Nephron (organoid): ENCODE measurements at regions not wholly inside any gene's neighbourhood (a gene's known extent, or its start where the extent isn't known, plus 50 kb on each side); places are given as distances from the start of the nearest gene placed in this dataset.

ENCODE experiments used
- H3K27ac Mint-ChIP-seq, 3 experiments: 2 replicates each; pipeline ENCODE4 v1.8.0; 2020; ENCODE audit warnings: mixed read lengths in 3 of 3, mild to moderate bottlenecking in 2 of 3, moderate library complexity in 1 of 3
- H3K27me3 Mint-ChIP-seq: 2 replicates; pipeline ENCODE4 v1.8.0; 2021; ENCODE audit warnings: low read depth, mild to moderate bottlenecking, moderate library complexity, mixed read lengths
- H3K36me3 Mint-ChIP-seq: 2 replicates; pipeline ENCODE4 v1.8.0; 2020; ENCODE audit warnings: low read depth, mixed read lengths
- H3K4me1 Mint-ChIP-seq: 2 replicates; pipeline ENCODE4 v1.8.0; 2020; ENCODE audit warnings: mixed read lengths
- H3K4me3 Mint-ChIP-seq, 3 experiments: 2 replicates each; pipeline ENCODE4 v1.8.0; 2020; ENCODE audit warnings: mild to moderate bottlenecking in 3 of 3, mixed read lengths in 3 of 3, moderate library complexity in 2 of 3
- H3K9me3 Mint-ChIP-seq: 2 replicates; pipeline ENCODE4 v1.8.0; 2020; ENCODE audit warnings: mixed read lengths
- TF ChIP-seq, protein P1 (sequence below), 3 experiments: fragments of 200-600 bp; sonication (generic); IDR thresholded peaks; one replicate each; pipeline ENCODE4 v1.5.0; 2021; ENCODE audit warnings: antibody characterized with exemption in 3 of 3; ENCODE audit not compliant: unreplicated experiment in 3 of 3

DNA sequence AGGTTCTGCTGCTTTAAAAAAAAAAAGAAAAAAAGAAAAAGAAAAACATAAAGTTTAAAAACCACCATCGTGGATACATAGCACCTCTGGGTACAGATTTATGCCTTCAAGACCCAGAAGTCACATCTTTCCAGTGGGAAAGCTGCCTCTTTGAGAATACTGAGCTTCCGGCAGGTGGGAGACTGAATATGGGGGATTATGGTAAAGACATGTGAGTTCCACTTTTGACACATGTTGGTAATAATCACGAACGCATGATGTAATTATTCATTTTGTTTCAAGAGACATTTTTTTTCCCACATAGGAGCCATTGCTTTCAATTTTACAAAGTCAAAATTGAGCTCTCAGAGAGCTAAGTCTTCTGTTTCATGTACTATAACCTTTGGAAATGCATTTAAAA, 229.7 kb upstream of the CDH5 start:
- Mint-ChIP-seq H3K9me3 (no peaks in the 10 kb centered on the region), H3K36me3 (no peaks in the 10 kb centered on the region), H3K27me3 (peaks cover 11% of the 10 kb centered on the region), H3K27ac (peak overlapping the region; percentile 23 to 95 (median 63)), H3K4me1 (peaks cover 70% of the 10 kb centered on the region), H3K4me3 (no peak overlapping the region)
- TF ChIP-seq, protein P1, sequence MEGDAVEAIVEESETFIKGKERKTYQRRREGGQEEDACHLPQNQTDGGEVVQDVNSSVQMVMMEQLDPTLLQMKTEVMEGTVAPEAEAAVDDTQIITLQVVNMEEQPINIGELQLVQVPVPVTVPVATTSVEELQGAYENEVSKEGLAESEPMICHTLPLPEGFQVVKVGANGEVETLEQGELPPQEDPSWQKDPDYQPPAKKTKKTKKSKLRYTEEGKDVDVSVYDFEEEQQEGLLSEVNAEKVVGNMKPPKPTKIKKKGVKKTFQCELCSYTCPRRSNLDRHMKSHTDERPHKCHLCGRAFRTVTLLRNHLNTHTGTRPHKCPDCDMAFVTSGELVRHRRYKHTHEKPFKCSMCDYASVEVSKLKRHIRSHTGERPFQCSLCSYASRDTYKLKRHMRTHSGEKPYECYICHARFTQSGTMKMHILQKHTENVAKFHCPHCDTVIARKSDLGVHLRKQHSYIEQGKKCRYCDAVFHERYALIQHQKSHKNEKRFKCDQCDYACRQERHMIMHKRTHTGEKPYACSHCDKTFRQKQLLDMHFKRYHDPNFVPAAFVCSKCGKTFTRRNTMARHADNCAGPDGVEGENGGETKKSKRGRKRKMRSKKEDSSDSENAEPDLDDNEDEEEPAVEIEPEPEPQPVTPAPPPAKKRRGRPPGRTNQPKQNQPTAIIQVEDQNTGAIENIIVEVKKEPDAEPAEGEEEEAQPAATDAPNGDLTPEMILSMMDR (IDR thresholded peaks at IDR 0.05; ENCODE audit: unreplicated experiment in 3 of 3): no peak

DNA sequence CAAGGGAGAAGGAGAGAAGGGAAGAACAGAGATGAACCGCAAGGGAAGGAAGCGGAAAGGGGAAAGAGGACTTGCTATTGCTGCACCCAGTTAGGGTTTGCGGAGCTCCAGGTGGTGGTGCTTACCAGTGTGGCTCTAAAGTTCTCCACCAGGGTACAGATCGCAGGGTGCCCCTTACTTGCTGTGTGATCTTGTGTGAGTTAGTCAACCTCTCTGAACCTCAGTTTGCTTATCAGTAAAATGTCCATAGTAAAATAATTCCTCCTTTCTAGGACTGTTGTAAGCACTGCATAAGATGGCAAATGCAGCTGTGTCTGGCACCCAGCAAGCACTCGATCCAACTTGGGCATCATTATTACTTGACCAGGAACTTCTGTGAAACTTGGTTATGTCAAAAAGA, 230.7 kb upstream of the CDH5 start:
- Mint-ChIP-seq H3K36me3 (no peaks in the 10 kb centered on the region), H3K4me3 (no peak overlapping the region), H3K27ac (peak overlapping the region; percentile 74 to 95 (median 83)), H3K4me1 (peaks cover 66% of the 10 kb centered on the region), H3K27me3 (peaks cover 11% of the 10 kb centered on the region), H3K9me3 (no peaks in the 10 kb centered on the region)
- TF ChIP-seq, protein P1 (IDR thresholded peaks at IDR 0.05; ENCODE audit: unreplicated experiment in 3 of 3): no peak

DNA sequence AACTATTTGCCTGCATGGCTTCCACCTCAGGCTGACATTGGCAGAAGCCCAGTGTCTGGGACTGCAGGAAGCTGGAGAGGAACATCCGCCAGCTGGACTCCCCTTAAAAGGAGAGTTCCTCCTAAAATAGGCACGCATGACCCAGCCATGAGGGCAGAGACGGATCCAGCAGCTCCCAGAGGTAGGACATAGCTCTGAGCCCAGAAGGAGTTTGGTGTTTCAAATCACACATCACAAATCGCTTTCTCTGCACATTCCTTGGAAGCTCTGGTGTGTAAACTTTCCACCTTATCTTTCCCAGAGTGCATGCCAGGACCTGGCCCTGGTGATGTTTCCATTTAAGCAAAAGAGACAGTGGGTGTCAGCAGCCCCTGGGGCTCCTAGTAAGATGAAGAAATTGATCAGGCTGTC, 231.1 kb upstream of the CDH5 start:
- H3K4me3 Mint-ChIP-seq: no peak overlapping the region
- H3K27ac Mint-ChIP-seq: peak overlapping the region; percentile 74 to 95 (median 83)
- peaks cover 62% of the 10 kb centered on the region for H3K4me1 Mint-ChIP-seq
- H3K9me3 Mint-ChIP-seq: no peaks in the 10 kb centered on the region
- TF ChIP-seq, protein P1 (IDR thresholded peaks at IDR 0.05; ENCODE audit: unreplicated experiment in 3 of 3): no peak
- no peaks in the 10 kb centered on the region for H3K36me3 Mint-ChIP-seq
- H3K27me3 Mint-ChIP-seq: peaks cover 8% of the 10 kb centered on the region

DNA sequence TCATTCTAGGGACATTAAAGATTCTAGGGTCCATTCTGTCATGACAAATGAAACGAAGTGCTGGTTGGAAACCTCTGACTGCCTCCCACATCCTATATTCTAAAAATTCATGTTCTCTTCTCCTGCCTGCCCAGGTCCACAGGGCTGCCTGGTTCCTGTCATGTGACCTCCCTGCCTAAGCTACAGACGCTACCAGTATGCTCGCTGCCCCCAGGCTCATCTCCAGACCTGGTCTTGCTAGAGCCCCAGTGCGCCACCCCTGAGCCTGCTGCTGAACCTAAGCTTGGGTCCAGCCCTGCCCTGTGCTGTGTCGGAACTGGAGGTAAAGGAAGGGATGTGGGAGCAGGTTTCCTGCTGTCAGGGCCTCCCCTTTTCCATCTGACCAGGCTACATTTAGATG, 231.6 kb upstream of the CDH5 start:
- Mint-ChIP-seq H3K36me3 (no peaks in the 10 kb centered on the region), H3K9me3 (no peaks in the 10 kb centered on the region), H3K27me3 (peaks cover 3% of the 10 kb centered on the region), H3K27ac (peak overlapping the region; percentile 74 to 95 (median 83)), H3K4me1 (peaks cover 58% of the 10 kb centered on the region), H3K4me3 (no peak overlapping the region)
- TF ChIP-seq, protein P1 (IDR thresholded peaks at IDR 0.05; ENCODE audit: unreplicated experiment in 3 of 3): no peak

DNA sequence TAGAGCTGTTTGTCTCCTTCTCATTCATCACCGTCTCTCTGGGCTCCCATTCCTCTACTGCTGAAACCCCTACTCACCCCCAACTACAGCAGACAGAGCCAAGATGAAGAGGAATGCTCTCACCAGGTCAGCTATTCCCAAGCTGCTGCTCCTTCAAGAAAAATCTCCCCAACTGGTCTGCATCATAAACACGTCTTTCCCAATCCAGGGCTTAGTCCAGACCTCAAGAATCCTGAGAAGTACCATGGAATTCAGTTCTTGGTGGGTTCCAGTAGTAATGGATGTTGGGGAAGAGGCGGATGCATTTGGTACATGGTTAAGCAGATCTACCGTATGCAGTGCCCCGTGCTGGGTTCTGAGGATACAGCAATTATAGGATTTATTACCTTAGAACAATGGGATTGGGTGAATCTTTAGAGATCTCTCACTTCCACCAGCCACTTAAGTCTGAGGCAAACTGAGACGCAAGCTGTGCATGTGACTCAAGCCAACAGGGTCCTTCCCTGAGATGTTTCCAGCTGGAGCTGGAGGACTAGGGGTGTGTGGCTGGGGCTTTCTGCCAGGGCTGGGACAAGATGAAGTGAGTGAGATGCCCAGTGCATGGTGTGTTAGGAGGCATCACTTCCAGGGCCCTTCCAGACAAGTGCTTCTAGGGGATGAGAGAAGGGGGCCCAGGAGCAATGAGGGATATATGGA, 232.7 kb upstream of the CDH5 start:
- TF ChIP-seq, protein P1 (IDR thresholded peaks at IDR 0.05; ENCODE audit: unreplicated experiment in 3 of 3): no peak
- H3K27ac Mint-ChIP-seq: peak overlapping the region in 2 of 3 experiments; percentile 55 to 95
- H3K4me1 Mint-ChIP-seq: peaks cover 56% of the 10 kb centered on the region
- no peaks in the 10 kb centered on the region for H3K36me3 Mint-ChIP-seq
- no peaks in the 10 kb centered on the region for H3K9me3 Mint-ChIP-seq
- H3K27me3 Mint-ChIP-seq: peaks cover 3% of the 10 kb centered on the region
- no peak overlapping the region for H3K4me3 Mint-ChIP-seq

DNA sequence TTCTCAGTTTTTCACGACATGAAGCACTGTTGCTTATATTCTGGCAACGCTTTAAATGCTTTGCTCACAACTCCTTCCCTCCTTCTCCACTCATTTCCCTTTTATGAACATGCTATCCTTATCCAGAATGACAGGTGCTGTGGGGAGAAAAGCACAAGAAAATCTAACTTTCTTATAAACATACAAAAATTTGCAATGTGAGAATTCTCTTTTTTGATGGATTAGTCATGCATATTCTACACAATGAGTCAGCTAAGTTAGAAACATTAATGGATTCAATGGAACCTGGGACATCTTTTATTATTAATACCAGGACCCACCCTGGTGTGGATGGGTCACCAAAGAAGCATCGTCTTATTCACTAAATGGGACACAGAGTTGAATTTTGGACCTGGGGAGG, 234.6 kb upstream of the CDH5 start:
- peak overlapping the region; percentile 17 to 70 (median 67) for H3K27ac Mint-ChIP-seq
- no peak overlapping the region for H3K4me3 Mint-ChIP-seq
- peaks cover 64% of the 10 kb centered on the region for H3K4me1 Mint-ChIP-seq
- no peaks in the 10 kb centered on the region for H3K36me3 Mint-ChIP-seq
- H3K27me3 Mint-ChIP-seq: peaks cover 9% of the 10 kb centered on the region
- TF ChIP-seq, protein P1 (IDR thresholded peaks at IDR 0.05; ENCODE audit: unreplicated experiment in 3 of 3): no peak
- no peaks in the 10 kb centered on the region for H3K9me3 Mint-ChIP-seq
